Small intestine (tissue), 7 donors: ENCODE measurements at regions not wholly inside any gene's neighbourhood (a gene's known extent, or its start where the extent isn't known, plus 50 kb on each side); places are given as distances from the start of the nearest gene placed in this dataset.

Experiments
- DNase-seq, 2 donors: peaks; one replicate each; pipeline versions ENCODE4 v3.0.0 to v3.0.0-alpha.2; 2013
- FAIRE-seq: peaks from 2 replicates; lab custom pipeline; 2012; peaks lifted over from hg19 to GRCh38; lab: Jason Lieb, UNC
- H3K27ac ChIP-seq, 3 donors: one replicate each; pipeline ENCODE4 v1.5.1; 2013; ENCODE audit warnings: low read length in 2 of 3, mild to moderate bottlenecking in 2 of 3, control low read depth in 1 of 3, inconsistent platforms in 1 of 3, low read depth in 1 of 3, moderate library complexity in 1 of 3
- H3K27me3 ChIP-seq, 3 donors: one replicate each; pipeline ENCODE4 v1.6.1; 2013; ENCODE audit warnings: low read length in 3 of 3, inconsistent platforms in 1 of 3; ENCODE audit not compliant: control insufficient read depth in 3 of 3, insufficient read depth in 3 of 3
- H3K36me3 ChIP-seq, 3 donors: one replicate each; pipeline ENCODE4 v1.6.1; 2013; ENCODE audit warnings: low read length in 3 of 3, inconsistent platforms in 1 of 3, low read depth in 1 of 3, mild to moderate bottlenecking in 1 of 3, moderate library complexity in 1 of 3; ENCODE audit not compliant: control insufficient read depth in 3 of 3, insufficient read depth in 2 of 3
- H3K4me1 ChIP-seq, 3 donors: one replicate each; pipeline ENCODE4 v1.6.1; 2013; ENCODE audit warnings: low read length in 2 of 3, inconsistent platforms in 1 of 3, low read depth in 1 of 3, mild to moderate bottlenecking in 1 of 3, moderate library complexity in 1 of 3; ENCODE audit not compliant: control insufficient read depth in 3 of 3, insufficient read depth in 2 of 3
- H3K4me3 ChIP-seq, 3 donors: one replicate each; pipeline ENCODE4 v1.5.1; 2013; ENCODE audit warnings: low read length in 3 of 3, control low read depth in 1 of 3, inconsistent platforms in 1 of 3, low read depth in 1 of 3, mild to moderate bottlenecking in 1 of 3, moderate library complexity in 1 of 3
- H3K9me3 ChIP-seq, 2 donors: one replicate each; pipeline ENCODE4 v1.6.1; 2013; ENCODE audit warnings: low read depth in 1 of 2, low read length in 1 of 2; ENCODE audit not compliant: control insufficient read depth in 2 of 2, insufficient read depth in 1 of 2
- WGBS, 3 donors: extraction: QIAGEN DNeasy Blood & Tissue Kit; methylation state at CpG; one replicate each; pipeline ENCODE4 v1.1.7; 2013; 5-methylcytosine and 5-hydroxymethylcytosine counted together
- donor health status: healthy with polysubstance abuse.
- donor health status: control.
- donor health status: control.
- donor health status: Bipolar disorder and iron deficiency.
- donor health status: healthy.

DNA sequence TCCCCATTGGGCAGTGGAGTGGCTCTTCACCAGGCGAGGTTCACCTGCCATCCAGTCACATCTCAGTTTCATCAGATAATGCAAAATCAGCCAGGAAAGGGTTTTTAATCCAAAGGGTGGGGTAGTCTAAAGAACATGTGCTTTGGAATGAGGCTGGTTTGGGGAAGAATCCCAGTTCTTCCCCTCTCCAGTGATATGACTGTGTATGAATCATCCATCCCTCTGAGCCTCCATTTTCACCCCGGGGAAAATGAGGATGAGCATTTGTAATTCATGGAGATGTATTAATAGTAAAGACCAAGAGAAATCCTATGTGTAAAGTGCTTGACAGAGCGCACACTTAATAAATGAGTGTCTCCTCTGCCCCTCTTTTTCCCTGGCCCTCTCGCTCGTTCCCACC lies 215.1 kb upstream of the FGGY start:
- DNase-seq (no peak), FAIRE-seq (no peak)
- Histone ChIP-seq H3K36me3 (no peaks in the 10 kb centered on the region), H3K4me3 (no peak overlapping the region), H3K27ac (no peak overlapping the region), H3K27me3 (no peaks in the 10 kb centered on the region), H3K4me1 (peaks cover 0 to 37% (median 3%) of the 10 kb centered on the region in 3 donors), H3K9me3 (no peaks in the 10 kb centered on the region)
- 90 to 98% (median 92%) methylated on average over 5 of the region's 5 CpGs for WGBS, 3 donors

DNA sequence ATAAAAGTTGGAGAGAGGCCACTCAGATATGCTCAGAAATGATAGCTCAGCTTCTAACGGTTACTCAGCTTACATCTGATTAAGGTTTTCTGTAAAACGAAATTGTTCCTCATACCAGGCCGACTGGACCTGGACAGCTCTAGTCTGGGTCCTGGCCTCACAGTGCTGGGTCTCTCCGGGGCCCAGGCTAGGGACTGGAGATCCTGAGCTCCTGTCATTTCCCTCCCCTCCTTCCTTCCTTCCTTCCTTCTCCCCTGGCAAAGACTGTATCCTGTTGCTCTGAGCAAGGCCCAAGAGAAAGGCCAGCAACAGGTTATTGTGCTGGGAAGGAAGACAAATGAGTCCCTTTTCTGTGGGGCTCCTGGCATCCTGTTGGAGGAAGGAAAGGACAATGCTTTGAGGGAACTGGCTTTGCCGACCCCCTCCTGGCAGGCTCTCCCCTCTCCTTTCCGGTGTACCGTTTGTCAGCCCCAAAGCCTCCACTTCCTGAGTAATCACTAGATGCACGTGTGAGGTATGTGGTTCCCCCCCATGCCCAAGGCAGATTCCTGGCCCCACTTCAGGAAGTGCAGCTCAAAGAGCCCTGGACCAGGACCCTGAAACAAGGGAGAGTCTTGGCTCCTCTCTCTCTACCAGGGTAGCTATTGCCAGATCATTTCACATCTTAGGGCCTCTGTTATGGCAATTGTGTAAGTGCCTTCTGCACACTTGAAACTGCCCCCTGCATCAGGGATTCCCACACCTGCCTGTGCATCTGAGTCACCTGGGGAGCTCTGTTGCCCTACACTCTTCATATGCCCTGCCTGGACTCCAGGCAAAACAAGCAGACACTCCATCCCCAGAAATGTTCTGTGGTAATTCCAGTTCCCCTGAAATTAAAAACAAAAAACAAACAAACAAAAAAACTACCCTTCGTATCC lies 212.7 kb upstream of the FGGY start:
- H3K27ac ChIP-seq, result no peak overlapping the region
- FAIRE-seq (no peak), DNase-seq (no peak)
- no peaks in the 10 kb centered on the region for H3K27me3 ChIP-seq
- WGBS, 3 donors, result 43 to 49% (median 49%) methylated on average over 9 of the region's 9 CpGs
- peaks cover 0 to 4% of the 10 kb centered on the region in 2 donors for H3K9me3 ChIP-seq
- H3K4me1 ChIP-seq, result peaks cover 0 to 20% (median 3%) of the 10 kb centered on the region in 3 donors
- H3K36me3 ChIP-seq, result no peaks in the 10 kb centered on the region
- no peak overlapping the region for H3K4me3 ChIP-seq

DNA sequence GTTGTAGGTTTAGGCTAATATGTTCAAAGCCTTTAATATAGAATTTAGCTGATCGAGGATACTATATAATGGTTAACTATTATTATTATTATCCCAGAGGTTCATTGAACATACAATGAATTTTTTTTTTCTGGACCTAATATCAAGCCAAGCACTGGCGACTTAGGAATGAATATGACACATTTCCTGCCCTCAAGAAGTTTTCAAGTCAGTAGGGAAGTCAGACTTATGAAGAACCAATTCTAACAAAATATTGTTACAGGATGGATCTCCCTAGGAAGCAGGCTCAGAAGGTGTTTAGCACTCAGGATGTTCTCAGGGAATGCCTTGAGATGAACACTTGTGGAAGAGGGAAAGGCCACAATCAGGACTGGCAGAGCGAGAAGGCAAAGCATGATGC lies 211.8 kb upstream of the FGGY start:
- Histone ChIP-seq H3K27me3 (no peaks in the 10 kb centered on the region), H3K9me3 (peaks cover 0 to 10% of the 10 kb centered on the region in 2 donors), H3K4me3 (no peak overlapping the region), H3K27ac (no peak overlapping the region), H3K4me1 (peaks cover 0 to 17% (median 3%) of the 10 kb centered on the region in 3 donors), H3K36me3 (no peaks in the 10 kb centered on the region)
- WGBS, 3 donors, result 89 to 99% (median 94%) methylated on average over 3 of the region's 3 CpGs
- DNase-seq (no peak), FAIRE-seq (no peak)

DNA sequence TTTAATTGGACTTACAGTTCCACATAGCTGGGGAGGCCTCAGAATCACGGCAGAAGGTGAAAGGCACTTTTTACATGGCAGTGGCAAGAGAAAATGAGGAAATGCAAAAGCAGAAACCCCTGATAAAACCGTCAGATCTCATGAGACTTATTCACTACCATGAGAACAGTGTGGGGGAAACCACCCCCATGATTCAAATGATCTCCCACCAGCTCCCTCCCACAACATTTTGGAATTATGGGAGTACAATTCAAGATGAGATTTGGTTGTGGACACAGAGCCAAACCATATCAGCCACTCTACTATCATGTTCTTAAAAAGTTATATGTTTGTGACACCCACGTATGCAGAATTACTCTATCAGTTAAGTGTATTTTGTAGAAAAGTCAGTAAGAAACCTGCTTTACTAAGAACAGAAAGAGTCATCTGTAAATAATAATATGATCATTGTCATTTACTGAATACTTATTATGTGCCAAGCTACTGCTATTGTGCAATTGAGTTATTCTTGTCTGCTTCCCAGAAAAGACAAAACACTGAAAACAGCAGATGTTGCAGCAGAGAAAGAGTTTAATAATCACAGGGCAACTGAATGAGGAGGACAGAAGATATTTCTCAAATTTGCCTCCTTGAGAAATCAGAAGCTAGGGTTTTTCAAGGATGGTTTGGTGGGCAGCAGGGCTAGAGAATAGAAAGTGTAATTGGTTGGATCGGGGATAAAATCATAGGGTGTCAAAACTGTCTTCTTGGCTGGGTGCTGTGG lies 207.7 kb upstream of the FGGY start:
- no peaks in the 10 kb centered on the region for H3K27me3 ChIP-seq
- 89 to 92% (median 90%) methylated on average over 4 of the region's 4 CpGs for WGBS, 3 donors
- H3K4me3 ChIP-seq, result no peak overlapping the region
- H3K9me3 ChIP-seq, result peaks cover 0 to 10% of the 10 kb centered on the region in 2 donors
- peaks cover 3 to 27% (median 3%) of the 10 kb centered on the region in 3 donors for H3K4me1 ChIP-seq
- DNase-seq (no peak), FAIRE-seq (no peak)
- H3K27ac ChIP-seq, result peak overlapping the region in 1 of 3 donors; percentile 59
- H3K36me3 ChIP-seq, result no peaks in the 10 kb centered on the region

DNA sequence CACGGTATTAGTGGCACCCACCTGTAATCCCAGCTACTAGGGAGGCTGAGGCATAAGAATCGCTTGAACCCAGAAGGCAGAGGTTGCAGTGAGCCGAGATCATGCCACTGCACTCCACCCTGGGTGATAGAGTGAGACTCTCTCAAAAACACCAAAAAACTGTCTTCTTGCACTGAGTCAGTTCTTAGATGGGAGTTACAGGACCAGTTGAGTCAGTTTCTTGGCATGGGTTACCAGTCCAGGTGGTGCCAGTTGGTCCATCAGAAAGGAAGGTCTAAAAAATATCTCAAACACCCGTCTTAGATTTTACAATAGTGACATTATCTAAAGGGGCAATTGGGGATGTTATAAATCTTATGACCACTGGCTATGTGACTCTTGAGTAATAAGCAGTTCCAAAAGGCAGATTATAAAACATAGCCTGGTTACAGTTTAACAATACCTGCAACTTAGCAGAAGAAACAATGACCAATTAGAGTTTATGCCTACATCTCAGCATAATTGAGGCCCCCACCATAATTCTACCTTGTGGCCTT lies 206.9 kb upstream of the FGGY start:
- DNase-seq (peak; percentile 57 to 77), FAIRE-seq (no peak)
- no peak overlapping the region for H3K4me3 ChIP-seq
- no peaks in the 10 kb centered on the region for H3K36me3 ChIP-seq
- no peaks in the 10 kb centered on the region for H3K27me3 ChIP-seq
- H3K9me3 ChIP-seq, result peaks cover 0 to 10% of the 10 kb centered on the region in 2 donors
- peaks cover 0 to 23% (median 3%) of the 10 kb centered on the region in 3 donors for H3K4me1 ChIP-seq
- H3K27ac ChIP-seq, result peak overlapping the region in 1 of 3 donors; percentile 69
- WGBS, 3 donors, result 25 to 67% (median 56%) methylated on average over 4 of the region's 4 CpGs

DNA sequence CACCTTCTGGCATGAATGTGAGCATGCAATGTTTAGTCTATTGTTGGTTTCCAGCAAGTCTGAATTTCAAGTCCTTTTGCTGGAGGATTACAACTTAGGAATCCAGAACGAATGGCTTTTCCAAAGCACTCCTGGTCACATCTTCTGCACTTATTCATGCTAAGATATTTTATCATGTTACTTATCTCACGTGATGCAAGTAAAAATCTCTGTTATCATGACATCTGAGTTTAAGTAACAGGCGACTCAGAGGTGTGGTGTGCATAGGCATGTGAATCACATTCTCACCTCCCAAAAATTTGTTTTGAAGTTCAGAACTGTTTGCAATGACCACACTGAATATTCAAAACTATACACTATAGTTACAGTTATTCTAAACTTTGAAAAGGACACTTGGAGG lies 204.8 kb upstream of the FGGY start:
- DNase-seq, result no peak
- 81 to 88% (median 82%) methylated on average over 3 of the region's 3 CpGs for WGBS, 3 donors
- H3K27me3 ChIP-seq, result no peaks in the 10 kb centered on the region
- H3K4me3 ChIP-seq, result no peak overlapping the region
- peaks cover 0 to 23% (median 3%) of the 10 kb centered on the region in 3 donors for H3K4me1 ChIP-seq
- no peak overlapping the region for H3K27ac ChIP-seq
- H3K9me3 ChIP-seq, result peaks cover 0 to 10% of the 10 kb centered on the region in 2 donors
- no peak for FAIRE-seq
- no peaks in the 10 kb centered on the region for H3K36me3 ChIP-seq

DNA sequence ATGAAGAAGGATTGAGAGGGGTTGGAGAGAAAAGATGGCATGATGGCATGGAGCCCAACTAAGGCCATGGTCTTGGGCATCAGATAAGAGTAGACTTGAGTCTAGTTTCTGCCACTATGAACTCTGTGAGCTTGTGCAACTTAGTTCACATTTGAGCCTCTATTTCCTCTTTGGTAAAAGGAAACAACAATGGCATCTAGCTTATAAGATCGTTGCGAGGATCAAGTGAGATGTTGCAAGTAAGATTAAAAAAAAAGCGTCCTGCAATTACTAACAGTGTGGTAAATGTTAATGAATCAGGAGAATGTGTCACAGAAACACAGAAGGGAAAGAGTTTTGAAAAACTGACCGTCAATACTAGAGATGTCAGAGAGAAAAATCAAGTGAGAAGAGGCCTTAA lies 202.9 kb upstream of the FGGY start:
- Histone ChIP-seq H3K9me3 (peaks cover 0 to 7% of the 10 kb centered on the region in 2 donors), H3K27me3 (no peaks in the 10 kb centered on the region), H3K27ac (no peak overlapping the region), H3K4me3 (no peak overlapping the region), H3K36me3 (no peaks in the 10 kb centered on the region), H3K4me1 (peaks cover 0 to 23% (median 3%) of the 10 kb centered on the region in 3 donors)
- 85 to 91% (median 91%) methylated on average over 4 of the region's 4 CpGs for WGBS, 3 donors
- FAIRE-seq (no peak), DNase-seq (no peak)

DNA sequence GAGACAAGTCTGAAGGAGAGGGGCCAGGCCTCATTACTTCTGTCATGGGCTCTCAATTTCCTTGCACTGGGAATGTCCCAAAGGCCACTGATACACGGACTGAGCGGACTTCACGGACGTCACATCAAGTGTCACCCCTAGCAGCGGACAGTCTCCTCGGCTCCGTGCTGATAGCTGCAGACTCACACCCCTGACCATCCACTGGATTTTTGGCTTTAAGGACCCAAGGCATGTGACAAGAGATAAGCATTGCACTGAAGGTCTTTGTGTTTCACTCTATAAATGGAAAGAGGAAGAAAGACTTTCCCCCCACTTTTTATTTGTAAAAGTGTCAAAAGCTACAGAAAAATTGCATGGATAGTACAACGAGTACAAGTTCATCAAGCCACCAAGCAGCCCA lies 200.4 kb upstream of the FGGY start:
- FAIRE-seq, result no peak
- Histone ChIP-seq H3K27me3 (no peaks in the 10 kb centered on the region), H3K36me3 (no peaks in the 10 kb centered on the region), H3K4me1 (peaks cover 0 to 4% (median 3%) of the 10 kb centered on the region in 3 donors), H3K9me3 (peaks cover 0 to 3% of the 10 kb centered on the region in 2 donors), H3K27ac (no peak overlapping the region), H3K4me3 (no peak overlapping the region)
- 88 to 96% (median 92%) methylated on average over 8 of the region's 8 CpGs for WGBS, 3 donors
- DNase-seq, result no peak
